PC-3 (cell line): ENCODE measurements at regions not wholly inside any gene's neighbourhood (a gene's known extent, or its start where the extent isn't known, plus 50 kb on each side); places are given as distances from the start of the nearest gene placed in this dataset.
A peak's percentile ranks its signal among the peaks of the same experiment; 100 is the strongest.
"Not testable (repeated sequence)": the region's sequence is repeated elsewhere in the genome, so short reads cannot be mapped to it uniquely, and the experiment has no call there.

ENCODE experiments used
- ATAC-seq: fragments of 200-7000 bp; cut with Tn5 transposase; 2 replicates; pipeline ENCODE4 v1.9.1; 2020; ENCODE audit warnings: mild to moderate bottlenecking, moderate library complexity
- BruUV-seq: library from RNA; stranded (reverse); fragments of 400-500 nt; replicated peaks from 2 replicates; lab custom pipeline; 2021; lab: Mats Ljungman, UMichigan
- CTCF ChIA-PET: fragments of 300-600 bp; sonication (Branson Sonifier 250); formaldehyde crosslinking; loops from one replicate; lab custom pipeline; 2022; ENCODE audit warnings: antibody characterized with exemption; lab: Charles Lee
- POLR2A ChIA-PET: fragments of 300-600 bp; sonication (Branson Sonifier 250); formaldehyde crosslinking; loops from one replicate; lab custom pipeline; 2022; ENCODE audit warnings: antibody characterized with exemption; ENCODE audit not compliant: unreplicated experiment; lab: Charles Lee
- DNase-seq: peaks from one replicate; pipeline ENCODE4 v3.0.0-alpha.2; 2015
- H2AFZ ChIP-seq: fragments of 300-600 bp; sonication (generic); 2 replicates; pipeline ENCODE4 v1.6.0; 2016; ENCODE audit warnings: antibody characterized with exemption, low read length
- H3F3A ChIP-seq: fragments of 300-600 bp; sonication (generic); one replicate; pipeline ENCODE4 v1.6.0; 2017; ENCODE audit warnings: antibody characterized with exemption, low read length, control low read depth, mild to moderate bottlenecking; ENCODE audit not compliant: unreplicated experiment
- H3K27ac ChIP-seq: fragments of 300-600 bp; sonication (generic); 2 replicates; pipeline ENCODE4 v1.5.1; 2016; ENCODE audit warnings: mild to moderate bottlenecking, low read length
- H3K27me3 ChIP-seq: fragments of 300-600 bp; sonication (generic); 2 replicates; pipeline ENCODE4 v1.6.1; 2016; ENCODE audit warnings: low read length, mixed read lengths
- H3K36me3 ChIP-seq: fragments of 300-600 bp; sonication (generic); 2 replicates; pipeline ENCODE4 v1.6.1; 2016; ENCODE audit warnings: low read depth, mixed run types, low read length, mixed read lengths
- H3K4me1 ChIP-seq: fragments of 300-600 bp; sonication (generic); 2 replicates; pipeline ENCODE4 v1.5.1; 2016; ENCODE audit warnings: low read length; ENCODE audit not compliant: insufficient read depth
- H3K4me2 ChIP-seq: fragments of 300-600 bp; sonication (generic); 2 replicates; pipeline ENCODE4 v1.6.0; 2016; ENCODE audit warnings: low read length
- H3K4me3 ChIP-seq: fragments of 300-600 bp; sonication (generic); 2 replicates; pipeline ENCODE4 v1.5.1; 2016; ENCODE audit warnings: mild to moderate bottlenecking, low read length, mixed read lengths
- H3K79me2 ChIP-seq: fragments of 300-600 bp; sonication (generic); 2 replicates; pipeline ENCODE4 v1.6.1; 2017; ENCODE audit warnings: low read length, mixed read lengths
- H3K9ac ChIP-seq: fragments of 300-600 bp; sonication (generic); 2 replicates; pipeline ENCODE4 v1.6.0; 2016; ENCODE audit warnings: mild to moderate bottlenecking, low read length
- H3K9me2 ChIP-seq: fragments of 300-600 bp; sonication (generic); replicated peaks from 2 replicates; pipeline ENCODE4 v1.6.1; 2016; ENCODE audit warnings: mixed run types, low read length, mixed read lengths
- H3K9me3 ChIP-seq: fragments of 300-600 bp; sonication (generic); 2 replicates; pipeline ENCODE4 v1.6.1; 2016; ENCODE audit warnings: low read length, mixed read lengths
- H4K20me1 ChIP-seq: fragments of 300-600 bp; sonication (generic); 2 replicates; pipeline ENCODE4 v1.6.1; 2016; ENCODE audit warnings: low read length, mixed read lengths
- CTCF ChIP-seq: fragments of 300-600 bp; sonication (generic); conservative IDR thresholded peaks from 2 replicates; pipeline ENCODE4 v1.5.1; 2017; ENCODE audit warnings: antibody characterized with exemption, low read depth, mild to moderate bottlenecking, low read length
- intact Hi-C: fragments of 100-400 bp; cut with micrococcal nuclease; formaldehyde crosslinking; loops from 2 replicates; pipeline ENCODE4 v1.9.0; 2023

GRCh38 chr4:118424062-118424461 lies 71.3 kb upstream of the PRSS12 start:
- H2AFZ ChIP-seq, H3K9me2 ChIP-seq, H3K36me3 ChIP-seq, H3K27me3 ChIP-seq, H3F3A ChIP-seq, H3K9me3 ChIP-seq, H4K20me1 ChIP-seq, ATAC-seq, POLR2A ChIA-PET, BruUV-seq, H3K27ac ChIP-seq, H3K4me1 ChIP-seq, H3K4me2 ChIP-seq, H3K9ac ChIP-seq, H3K4me3 ChIP-seq, CTCF ChIA-PET, H3K79me2 ChIP-seq: not testable (repeated sequence)
- peak; percentile 35; the same call in 1 of the 2 replicates for TF ChIP-seq CTCF
- DNase-seq = peak; percentile 36
- intact Hi-C loops = loop anchor here (10.0 kb wide), 1 partner anchor 261 kb away; the partner anchor contains the start of gene METTL14

DNA sequence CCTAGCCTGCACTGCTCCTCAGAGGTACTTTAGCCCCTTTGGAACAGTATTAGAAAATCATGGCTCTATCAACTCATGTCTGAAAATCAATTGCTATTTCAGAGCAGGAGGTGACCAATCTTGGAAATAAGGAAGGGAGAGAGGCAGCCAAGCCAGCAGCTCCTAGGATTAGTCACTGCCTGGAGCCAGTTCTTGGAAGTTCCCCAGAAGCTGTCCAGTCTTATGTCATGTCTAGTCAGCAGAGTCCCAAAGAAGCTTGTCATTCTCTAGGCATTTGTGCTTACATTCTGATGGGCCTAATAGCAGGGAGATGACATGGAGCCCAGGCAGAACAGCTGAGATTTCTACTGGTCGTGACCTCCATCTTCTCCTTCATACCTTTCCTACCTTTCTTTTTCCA lies 76.1 kb upstream of the PRSS12 start:
- DNase-seq, CTCF ChIA-PET, ATAC-seq, POLR2A ChIA-PET, H3K9ac ChIP-seq, H3K9me3 ChIP-seq, H3K27ac ChIP-seq, H3K4me3 ChIP-seq, H4K20me1 ChIP-seq, H3K27me3 ChIP-seq, BruUV-seq, H2AFZ ChIP-seq, H3K4me2 ChIP-seq, H3K79me2 ChIP-seq, H3K4me1 ChIP-seq, H3F3A ChIP-seq, H3K9me2 ChIP-seq, H3K36me3 ChIP-seq: not testable (repeated sequence)
- intact Hi-C loops = loop anchor here (10.0 kb wide), 1 partner anchor 256 kb away; the partner anchor contains the start of gene METTL14

- H3K9ac ChIP-seq, DNase-seq, H3K4me2 ChIP-seq, H3K79me2 ChIP-seq, H3K27me3 ChIP-seq, ATAC-seq, H3K36me3 ChIP-seq, H3K27ac ChIP-seq, BruUV-seq, H2AFZ ChIP-seq, H3K9me2 ChIP-seq, H3K4me1 ChIP-seq, H3K9me3 ChIP-seq, POLR2A ChIA-PET, CTCF ChIA-PET, H3F3A ChIP-seq, intact Hi-C loops, H3K4me3 ChIP-seq, H4K20me1 ChIP-seq: not testable (repeated sequence)
These were observed 79.6 kb upstream of the PRSS12 start for GRCh38 chr4:118432359-118432758.

GRCh38 chr4:118433612-118434375 lies 81.0 kb upstream of the PRSS12 start:
- H3K36me3 ChIP-seq, H3K79me2 ChIP-seq, intact Hi-C loops, H3K9ac ChIP-seq, H3K27me3 ChIP-seq, H3K4me2 ChIP-seq, H2AFZ ChIP-seq, H3K4me3 ChIP-seq, BruUV-seq, H4K20me1 ChIP-seq, H3F3A ChIP-seq, ATAC-seq, DNase-seq, H3K4me1 ChIP-seq, H3K27ac ChIP-seq, H3K9me2 ChIP-seq, POLR2A ChIA-PET, CTCF ChIA-PET, H3K9me3 ChIP-seq: not testable (repeated sequence)

DNA sequence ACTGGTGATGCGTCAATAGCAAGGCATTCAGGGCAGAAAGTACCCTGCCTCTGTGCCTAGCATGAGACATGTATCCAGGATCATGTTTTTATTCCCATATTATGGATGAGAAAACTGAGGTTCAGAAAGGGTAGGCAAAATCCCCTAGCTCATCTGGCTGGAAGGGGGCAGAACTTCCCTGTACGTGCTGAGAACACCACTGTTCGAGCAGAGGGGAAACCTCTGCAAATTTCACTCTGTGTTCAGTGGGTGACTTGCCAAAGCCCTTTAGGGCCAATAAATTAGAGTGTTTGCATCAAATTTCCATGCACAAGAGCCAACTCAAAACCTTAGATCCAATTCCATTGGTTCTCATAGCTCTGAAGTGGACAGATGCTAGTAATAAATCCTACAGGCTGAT lies 82.6 kb upstream of the PRSS12 start:
- H3K36me3 ChIP-seq, H3K9me2 ChIP-seq, POLR2A ChIA-PET, H3K79me2 ChIP-seq, CTCF ChIA-PET, H4K20me1 ChIP-seq, H3K4me2 ChIP-seq, H3K27ac ChIP-seq, H2AFZ ChIP-seq, H3K4me1 ChIP-seq, H3K4me3 ChIP-seq, BruUV-seq, DNase-seq, H3K27me3 ChIP-seq, H3F3A ChIP-seq, intact Hi-C loops, H3K9ac ChIP-seq, H3K9me3 ChIP-seq, ATAC-seq: not testable (repeated sequence)

DNA sequence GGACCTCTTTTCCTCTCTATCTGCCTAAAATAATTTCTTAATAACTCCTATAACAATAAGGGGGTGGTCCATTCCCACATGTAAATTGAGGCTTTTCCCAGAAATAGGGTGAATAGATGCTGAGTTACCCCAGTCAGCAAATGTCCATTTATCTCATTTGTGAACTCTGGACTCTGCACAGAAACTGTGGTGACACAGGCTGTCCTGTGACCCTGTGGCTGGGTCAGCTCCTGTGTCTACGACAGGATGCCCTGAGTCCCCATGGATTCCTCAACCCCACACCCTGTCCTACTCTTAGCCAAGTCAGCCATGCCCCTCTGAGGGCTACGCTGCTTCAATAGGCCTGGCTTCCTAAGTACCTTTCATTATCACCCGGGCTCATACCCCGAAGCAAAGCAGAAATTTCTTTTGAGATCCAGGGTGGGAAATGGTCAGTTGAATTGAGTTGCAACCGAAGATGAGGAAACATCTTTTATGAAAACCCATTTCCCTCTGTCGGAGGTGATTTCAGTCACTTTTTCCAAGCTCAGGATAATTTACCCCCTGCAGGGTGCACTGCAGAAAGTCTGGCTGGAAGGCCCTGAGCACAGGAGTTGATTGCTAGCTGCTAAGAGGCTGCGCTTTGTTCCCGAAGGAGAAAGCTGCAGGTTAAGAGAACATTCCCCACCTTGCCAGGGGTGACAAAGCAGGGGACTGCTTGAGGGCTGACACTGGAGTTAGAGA lies 89.5 kb upstream of the PRSS12 start:
- H4K20me1 ChIP-seq, DNase-seq, H3F3A ChIP-seq, POLR2A ChIA-PET, H3K9me2 ChIP-seq, H3K79me2 ChIP-seq, H3K9me3 ChIP-seq, CTCF ChIA-PET, H2AFZ ChIP-seq, H3K27ac ChIP-seq, H3K27me3 ChIP-seq, H3K9ac ChIP-seq, intact Hi-C loops, H3K4me2 ChIP-seq, H3K4me1 ChIP-seq, H3K36me3 ChIP-seq, ATAC-seq, BruUV-seq, H3K4me3 ChIP-seq: not testable (repeated sequence)
